A549 (cell line): ENCODE measurements at regions not wholly inside any gene's neighbourhood (a gene's known extent, or its start where the extent isn't known, plus 50 kb on each side); places are given as distances from the start of the nearest gene placed in this dataset.

Experiments used
- CEBPB ChIP-seq, 2 experiments: fragments of >200 bp in 1 of 2; sonication (Bioruptor Twin) in 1 of 2; formaldehyde crosslinking in 1 of 2; IDR thresholded peaks; 2 replicates each; pipeline ENCODE4 v1.6.1; 2012 to 2016
- CHD2 ChIP-seq: fragments of 150-350 bp; IDR thresholded peaks from 2 replicates; pipeline ENCODE4 v1.6.1; 2014; ENCODE audit warnings: low read length; ENCODE audit not compliant: partially characterized antibody
- CTCF ChIP-seq: fragments of >200 bp; sonication (Bioruptor Twin); formaldehyde crosslinking; IDR thresholded peaks from 3 replicates; pipeline ENCODE4 v1.5.1; 2016
- EHMT2 ChIP-seq: fragments of 200-600 bp; sonication (generic); IDR thresholded peaks from 2 replicates; pipeline ENCODE4 v1.6.1; 2016; ENCODE audit warnings: antibody characterized with exemption, low read depth, mild to moderate bottlenecking, moderate library complexity
- HDAC2 ChIP-seq: fragments of 200-600 bp; sonication (generic); IDR thresholded peaks from 2 replicates; pipeline ENCODE4 v1.6.1; 2016
- NR3C1 ChIP-seq: fragments of >200 bp; sonication (Bioruptor Twin); formaldehyde crosslinking; IDR thresholded peaks from 3 replicates; pipeline ENCODE4 v1.6.1; 2017
- POLR2A ChIP-seq: IDR thresholded peaks from 2 replicates; pipeline ENCODE4 v1.6.1; 2012; ENCODE audit warnings: mild to moderate bottlenecking, low read length
- RAD21 ChIP-seq, 2 experiments: fragments of >200 bp in 1 of 2; sonication (Bioruptor Twin) in 1 of 2; formaldehyde crosslinking in 1 of 2; IDR thresholded peaks in 1 of 2; conservative IDR thresholded peaks in 1 of 2; 2 replicates in 1 of 2; 3 replicates in 1 of 2; pipeline ENCODE4 v1.6.1; 2012 to 2018; ENCODE audit warnings: inconsistent platforms in 1 of 2
- RCOR1 ChIP-seq: fragments of 150-350 bp; IDR thresholded peaks from 2 replicates; pipeline ENCODE4 v1.6.1; 2014; ENCODE audit warnings: antibody characterized with exemption, low read length, low read depth
- SMC3 ChIP-seq: fragments of >200 bp; sonication (Bioruptor Twin); formaldehyde crosslinking; IDR thresholded peaks from 3 replicates; pipeline ENCODE4 v1.6.1; 2018; ENCODE audit warnings: inconsistent platforms
- SREBF2 ChIP-seq: fragments of 450-650 bp; IDR thresholded peaks from 2 replicates; pipeline ENCODE4 v1.6.1; 2014; ENCODE audit warnings: mild to moderate bottlenecking, moderate library complexity

GRCh38 chr6:163760860-163761259 is 346.3 kb downstream of the QKI start:
- TF ChIP-seq CTCF (no peak), HDAC2 (no peak), POLR2A (no peak), RCOR1 (no peak), SMC3 (no peak), CEBPB (IDR thresholded peaks at IDR 0.05) (no peak), RAD21 (conservative IDR thresholded peaks at IDR 0.05 in 1 of 2, IDR thresholded peaks at IDR 0.05 in 1 of 2) (no peak), CHD2 (no peak), EHMT2 (no peak), SREBF2 (no peak), NR3C1 (no peak)
